ENCODE measurements at regions not wholly inside any gene's neighbourhood (a gene's known extent, or its start where the extent isn't known, plus 50 kb on each side); places are given as distances from the start of the nearest gene placed in this dataset.

DNA sequence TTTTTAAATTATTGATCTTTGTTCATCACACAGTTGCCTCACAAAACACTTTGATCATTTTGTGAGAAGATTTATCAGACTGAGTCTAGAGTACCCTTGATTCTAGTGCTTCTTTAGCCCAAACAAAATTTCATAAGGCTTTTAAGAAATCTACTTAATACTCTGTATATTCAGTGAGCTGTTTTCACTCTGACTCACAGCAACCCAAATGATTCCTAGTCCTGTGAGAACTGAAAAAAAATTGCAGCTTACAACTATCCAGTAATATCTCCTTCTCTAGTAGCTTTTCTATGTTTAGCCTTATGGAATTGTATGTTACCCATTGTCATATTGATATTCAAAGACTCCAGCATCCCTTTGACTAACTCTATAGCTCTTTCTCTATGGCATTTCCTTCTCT lies 915.6 kb downstream of the AMY1C start:
- no peaks in the 10 kb centered on the region for H3K9me3 ChIP-seq (ENCODE audit: control insufficient read depth in 4 of 4, low read length in 3 of 4)
- H3K36me3 ChIP-seq (ENCODE audit: control insufficient read depth in 4 of 4, insufficient read depth in 3 of 4, low read depth in 1 of 4, low read length in 3 of 4): no peaks in the 10 kb centered on the region

DNA sequence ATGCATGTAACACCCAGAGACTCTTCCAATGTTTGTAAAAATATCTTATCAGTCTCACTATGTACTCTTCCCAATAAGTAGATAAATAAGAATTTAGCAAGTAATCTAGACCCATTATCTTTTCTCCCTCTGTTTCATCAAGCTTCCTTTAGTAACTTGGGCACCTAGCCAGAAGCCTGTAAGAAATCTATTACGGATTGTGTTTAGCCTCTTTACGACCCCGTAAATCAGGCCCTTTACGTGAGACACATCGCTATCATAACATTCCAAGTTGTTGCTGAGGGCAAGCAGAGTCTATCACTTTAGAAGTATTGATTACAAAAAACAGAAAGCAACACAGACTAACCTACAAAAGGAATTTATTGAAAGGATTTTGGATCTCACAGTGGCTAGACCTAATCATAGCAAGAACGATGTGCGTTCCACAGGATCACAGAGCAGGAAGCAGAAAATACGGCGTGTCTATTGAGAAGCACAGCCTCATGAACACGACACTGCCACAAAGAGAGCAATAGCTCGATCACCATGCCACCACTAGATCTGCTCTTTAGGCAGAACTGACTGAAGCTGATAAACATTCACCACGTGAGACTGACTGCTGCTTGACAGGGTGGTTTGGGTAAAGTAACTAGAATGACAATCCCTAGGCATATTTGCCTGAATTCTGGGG lies 922.1 kb downstream of the AMY1C start:
- DNase-seq (ENCODE audit: low spot score): no peak
- H3K9ac ChIP-seq (ENCODE audit: low read depth in 1 of 2, low read length in 2 of 2): no peak overlapping the region
- H3K27ac ChIP-seq (ENCODE audit: low read depth in 1 of 2, low read length in 2 of 2): no peak overlapping the region
- TF ChIP-seq FOXA1 (IDR thresholded peaks at IDR 0.05) (no peak), RXRA (IDR thresholded peaks at IDR 0.05) (no peak)
- H3K4me3 ChIP-seq (ENCODE audit: low read depth in 1 of 3, low read length in 3 of 3): no peak overlapping the region
- no peaks in the 10 kb centered on the region for H3K4me1 ChIP-seq (ENCODE audit: control insufficient read depth in 4 of 4, insufficient read depth in 4 of 4, low read length in 3 of 4)
- H3K36me3 ChIP-seq (ENCODE audit: control insufficient read depth in 4 of 4, insufficient read depth in 3 of 4, low read depth in 1 of 4, low read length in 3 of 4): no peaks in the 10 kb centered on the region
- 46% methylated on average over 12 of the region's 12 CpGs for WGBS
- H3K27me3 ChIP-seq (ENCODE audit: control insufficient read depth in 4 of 4, insufficient read depth in 4 of 4, low read length in 3 of 4): no peaks in the 10 kb centered on the region
- no peaks in the 10 kb centered on the region for H3K9me3 ChIP-seq (ENCODE audit: control insufficient read depth in 4 of 4, low read length in 3 of 4)

More for the DNA sequence above, 915.6 kb downstream of the AMY1C start:
- no peak overlapping the region for H3K27ac ChIP-seq (ENCODE audit: low read depth in 1 of 2, low read length in 2 of 2)
- H3K4me3 ChIP-seq (ENCODE audit: low read depth in 1 of 3, low read length in 3 of 3): no peak overlapping the region
- no peaks in the 10 kb centered on the region for H3K4me1 ChIP-seq (ENCODE audit: control insufficient read depth in 4 of 4, insufficient read depth in 4 of 4, low read length in 3 of 4)
- no peak overlapping the region for H3K9ac ChIP-seq (ENCODE audit: low read depth in 1 of 2, low read length in 2 of 2)
- no peaks in the 10 kb centered on the region for H3K27me3 ChIP-seq (ENCODE audit: control insufficient read depth in 4 of 4, insufficient read depth in 4 of 4, low read length in 3 of 4)
- no peak for DNase-seq (ENCODE audit: low spot score)
- TF ChIP-seq EGR1 (IDR thresholded peaks at IDR 0.05; ENCODE audit: low read depth in 2 of 2): no peak
- no peak for TF ChIP-seq JUND (IDR thresholded peaks at IDR 0.05)
- TF ChIP-seq GABPA (IDR thresholded peaks at IDR 0.05 in 1 of 2, conservative IDR thresholded peaks at IDR 0.05 in 1 of 2): no peak
- TF ChIP-seq TAF1 (conservative IDR thresholded peaks at IDR 0.05): no peak

DNA sequence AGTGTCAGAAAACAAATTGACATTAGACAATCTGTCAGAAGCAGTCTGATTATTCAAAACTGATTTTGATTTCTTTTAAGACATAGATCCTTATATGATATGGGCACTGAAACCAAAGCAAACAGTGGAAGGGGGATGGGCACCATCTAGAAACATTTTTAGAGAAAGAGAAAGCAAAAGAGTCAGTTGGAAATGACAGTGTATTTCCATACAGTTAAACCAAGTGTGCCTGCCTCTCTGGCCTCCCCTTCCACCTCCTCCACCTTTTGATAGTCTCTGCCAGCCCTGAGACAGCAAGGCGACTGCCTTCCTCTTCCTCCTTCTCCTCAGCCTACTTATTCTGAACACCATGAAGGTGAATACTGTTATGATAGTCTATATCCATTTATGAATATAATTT lies 949.7 kb downstream of the AMY1C start:
- Histone ChIP-seq H3K9me3 (ENCODE audit: control insufficient read depth in 4 of 4, low read length in 3 of 4) (no peaks in the 10 kb centered on the region), H3K9ac (ENCODE audit: low read depth in 1 of 2, low read length in 2 of 2) (no peak overlapping the region), H3K27me3 (ENCODE audit: control insufficient read depth in 4 of 4, insufficient read depth in 4 of 4, low read length in 3 of 4) (no peaks in the 10 kb centered on the region), H3K4me3 (ENCODE audit: low read depth in 1 of 3, low read length in 3 of 3) (no peak overlapping the region), H3K27ac (ENCODE audit: low read depth in 1 of 2, low read length in 2 of 2) (no peak overlapping the region), H3K36me3 (ENCODE audit: control insufficient read depth in 4 of 4, insufficient read depth in 3 of 4, low read depth in 1 of 4, low read length in 3 of 4) (no peaks in the 10 kb centered on the region), H3K4me1 (ENCODE audit: control insufficient read depth in 4 of 4, insufficient read depth in 4 of 4, low read length in 3 of 4) (no peaks in the 10 kb centered on the region)
- TF ChIP-seq FOXA1 (IDR thresholded peaks at IDR 0.05) (no peak), JUND (IDR thresholded peaks at IDR 0.05) (no peak), FOXA2 (IDR thresholded peaks at IDR 0.05) (no peak), HNF4G (IDR thresholded peaks at IDR 0.05) (no peak), HNF4A (conservative IDR thresholded peaks at IDR 0.05) (no peak), YY1 (IDR thresholded peaks at IDR 0.05) (no peak), GABPA (IDR thresholded peaks at IDR 0.05 in 1 of 2, conservative IDR thresholded peaks at IDR 0.05 in 1 of 2) (no peak), EGR1 (IDR thresholded peaks at IDR 0.05; ENCODE audit: low read depth in 2 of 2) (no peak), RXRA (IDR thresholded peaks at IDR 0.05) (no peak), NR2F2 (IDR thresholded peaks at IDR 0.05) (no peak), TAF1 (conservative IDR thresholded peaks at IDR 0.05) (no peak), SP1 (IDR thresholded peaks at IDR 0.05) (no peak), RAD21 (IDR thresholded peaks at IDR 0.05) (no peak)
- TF ChIP-seq, protein P1, sequence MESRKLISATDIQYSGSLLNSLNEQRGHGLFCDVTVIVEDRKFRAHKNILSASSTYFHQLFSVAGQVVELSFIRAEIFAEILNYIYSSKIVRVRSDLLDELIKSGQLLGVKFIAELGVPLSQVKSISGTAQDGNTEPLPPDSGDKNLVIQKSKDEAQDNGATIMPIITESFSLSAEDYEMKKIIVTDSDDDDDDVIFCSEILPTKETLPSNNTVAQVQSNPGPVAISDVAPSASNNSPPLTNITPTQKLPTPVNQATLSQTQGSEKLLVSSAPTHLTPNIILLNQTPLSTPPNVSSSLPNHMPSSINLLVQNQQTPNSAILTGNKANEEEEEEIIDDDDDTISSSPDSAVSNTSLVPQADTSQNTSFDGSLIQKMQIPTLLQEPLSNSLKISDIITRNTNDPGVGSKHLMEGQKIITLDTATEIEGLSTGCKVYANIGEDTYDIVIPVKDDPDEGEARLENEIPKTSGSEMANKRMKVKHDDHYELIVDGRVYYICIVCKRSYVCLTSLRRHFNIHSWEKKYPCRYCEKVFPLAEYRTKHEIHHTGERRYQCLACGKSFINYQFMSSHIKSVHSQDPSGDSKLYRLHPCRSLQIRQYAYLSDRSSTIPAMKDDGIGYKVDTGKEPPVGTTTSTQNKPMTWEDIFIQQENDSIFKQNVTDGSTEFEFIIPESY (IDR thresholded peaks at IDR 0.05): no peak
- TF ChIP-seq, protein P2, sequence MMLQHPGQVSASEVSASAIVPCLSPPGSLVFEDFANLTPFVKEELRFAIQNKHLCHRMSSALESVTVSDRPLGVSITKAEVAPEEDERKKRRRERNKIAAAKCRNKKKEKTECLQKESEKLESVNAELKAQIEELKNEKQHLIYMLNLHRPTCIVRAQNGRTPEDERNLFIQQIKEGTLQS (IDR thresholded peaks at IDR 0.05): no peak
- TF ChIP-seq, protein P3, sequence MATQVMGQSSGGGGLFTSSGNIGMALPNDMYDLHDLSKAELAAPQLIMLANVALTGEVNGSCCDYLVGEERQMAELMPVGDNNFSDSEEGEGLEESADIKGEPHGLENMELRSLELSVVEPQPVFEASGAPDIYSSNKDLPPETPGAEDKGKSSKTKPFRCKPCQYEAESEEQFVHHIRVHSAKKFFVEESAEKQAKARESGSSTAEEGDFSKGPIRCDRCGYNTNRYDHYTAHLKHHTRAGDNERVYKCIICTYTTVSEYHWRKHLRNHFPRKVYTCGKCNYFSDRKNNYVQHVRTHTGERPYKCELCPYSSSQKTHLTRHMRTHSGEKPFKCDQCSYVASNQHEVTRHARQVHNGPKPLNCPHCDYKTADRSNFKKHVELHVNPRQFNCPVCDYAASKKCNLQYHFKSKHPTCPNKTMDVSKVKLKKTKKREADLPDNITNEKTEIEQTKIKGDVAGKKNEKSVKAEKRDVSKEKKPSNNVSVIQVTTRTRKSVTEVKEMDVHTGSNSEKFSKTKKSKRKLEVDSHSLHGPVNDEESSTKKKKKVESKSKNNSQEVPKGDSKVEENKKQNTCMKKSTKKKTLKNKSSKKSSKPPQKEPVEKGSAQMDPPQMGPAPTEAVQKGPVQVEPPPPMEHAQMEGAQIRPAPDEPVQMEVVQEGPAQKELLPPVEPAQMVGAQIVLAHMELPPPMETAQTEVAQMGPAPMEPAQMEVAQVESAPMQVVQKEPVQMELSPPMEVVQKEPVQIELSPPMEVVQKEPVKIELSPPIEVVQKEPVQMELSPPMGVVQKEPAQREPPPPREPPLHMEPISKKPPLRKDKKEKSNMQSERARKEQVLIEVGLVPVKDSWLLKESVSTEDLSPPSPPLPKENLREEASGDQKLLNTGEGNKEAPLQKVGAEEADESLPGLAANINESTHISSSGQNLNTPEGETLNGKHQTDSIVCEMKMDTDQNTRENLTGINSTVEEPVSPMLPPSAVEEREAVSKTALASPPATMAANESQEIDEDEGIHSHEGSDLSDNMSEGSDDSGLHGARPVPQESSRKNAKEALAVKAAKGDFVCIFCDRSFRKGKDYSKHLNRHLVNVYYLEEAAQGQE (IDR thresholded peaks at IDR 0.05): no peak
- TF ChIP-seq, protein P4, sequence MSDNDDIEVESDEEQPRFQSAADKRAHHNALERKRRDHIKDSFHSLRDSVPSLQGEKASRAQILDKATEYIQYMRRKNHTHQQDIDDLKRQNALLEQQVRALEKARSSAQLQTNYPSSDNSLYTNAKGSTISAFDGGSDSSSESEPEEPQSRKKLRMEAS (IDR thresholded peaks at IDR 0.05): no peak
- TF ChIP-seq, protein P5, sequence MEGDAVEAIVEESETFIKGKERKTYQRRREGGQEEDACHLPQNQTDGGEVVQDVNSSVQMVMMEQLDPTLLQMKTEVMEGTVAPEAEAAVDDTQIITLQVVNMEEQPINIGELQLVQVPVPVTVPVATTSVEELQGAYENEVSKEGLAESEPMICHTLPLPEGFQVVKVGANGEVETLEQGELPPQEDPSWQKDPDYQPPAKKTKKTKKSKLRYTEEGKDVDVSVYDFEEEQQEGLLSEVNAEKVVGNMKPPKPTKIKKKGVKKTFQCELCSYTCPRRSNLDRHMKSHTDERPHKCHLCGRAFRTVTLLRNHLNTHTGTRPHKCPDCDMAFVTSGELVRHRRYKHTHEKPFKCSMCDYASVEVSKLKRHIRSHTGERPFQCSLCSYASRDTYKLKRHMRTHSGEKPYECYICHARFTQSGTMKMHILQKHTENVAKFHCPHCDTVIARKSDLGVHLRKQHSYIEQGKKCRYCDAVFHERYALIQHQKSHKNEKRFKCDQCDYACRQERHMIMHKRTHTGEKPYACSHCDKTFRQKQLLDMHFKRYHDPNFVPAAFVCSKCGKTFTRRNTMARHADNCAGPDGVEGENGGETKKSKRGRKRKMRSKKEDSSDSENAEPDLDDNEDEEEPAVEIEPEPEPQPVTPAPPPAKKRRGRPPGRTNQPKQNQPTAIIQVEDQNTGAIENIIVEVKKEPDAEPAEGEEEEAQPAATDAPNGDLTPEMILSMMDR (IDR thresholded peaks at IDR 0.05; ENCODE audit: low read depth, low read length, missing input control): no peak
- 70% methylated on average over 1 of the region's 1 CpG for WGBS
- DNase-seq (ENCODE audit: low spot score): no peak

Measured in liver (tissue), 8 donors.